Osteoblast (primary cell): ENCODE measurements at regions not wholly inside any gene's neighbourhood (a gene's known extent, or its start where the extent isn't known, plus 50 kb on each side); places are given as distances from the start of the nearest gene placed in this dataset.

Experiments used
- DNase-seq: peaks from one replicate; pipeline ENCODE4 v3.0.0; 2011; ENCODE audit warnings: low spot score, mixed read lengths; ENCODE audit not compliant: insufficient read length; ENCODE audit errors: missing footprints
- H2AFZ ChIP-seq: 2 replicates; pipeline ENCODE4 v1.6.0; 2011; ENCODE audit warnings: mild to moderate bottlenecking, low read length
- H3K27ac ChIP-seq: 2 replicates; pipeline ENCODE4 v1.5.1; 2011; ENCODE audit warnings: mild to moderate bottlenecking, low read depth, low read length, moderate library complexity
- H3K27me3 ChIP-seq: 2 replicates; pipeline ENCODE4 v1.6.0; 2012; ENCODE audit warnings: mild to moderate bottlenecking, control low read depth, inconsistent platforms, low read length, moderate library complexity; ENCODE audit not compliant: insufficient read depth
- H3K36me3 ChIP-seq: 2 replicates; pipeline ENCODE4 v1.5.1; 2011; ENCODE audit warnings: mild to moderate bottlenecking, low read length, control low read depth, moderate library complexity; ENCODE audit not compliant: insufficient read depth
- H3K4me1 ChIP-seq: 2 replicates; pipeline ENCODE4 v1.5.1; 2011; ENCODE audit warnings: mild to moderate bottlenecking, low read length, control low read depth, moderate library complexity; ENCODE audit not compliant: insufficient read depth
- H3K4me2 ChIP-seq: 2 replicates; pipeline ENCODE4 v1.6.0; 2011; ENCODE audit warnings: mild to moderate bottlenecking, low read length; ENCODE audit not compliant: insufficient read depth
- H3K4me3 ChIP-seq: fragments of 200-600 bp; sonication (generic); 3 replicates; pipeline ENCODE4 v1.5.1; 2012; ENCODE audit warnings: mild to moderate bottlenecking, low read length, inconsistent platforms; ENCODE audit not compliant: insufficient read depth
- H3K79me2 ChIP-seq: 2 replicates; pipeline ENCODE4 v1.6.0; 2012; ENCODE audit warnings: mild to moderate bottlenecking, low read length, control low read depth, inconsistent platforms; ENCODE audit not compliant: insufficient read depth
- H3K9me3 ChIP-seq: 2 replicates; pipeline ENCODE4 v1.5.1; 2011; ENCODE audit warnings: low read depth, low read length, control low read depth
- H4K20me1 ChIP-seq: 2 replicates; pipeline ENCODE4 v1.6.0; 2012; ENCODE audit warnings: mild to moderate bottlenecking, low read length, control low read depth; ENCODE audit not compliant: insufficient read depth
- TF ChIP-seq, protein P1 (sequence below): IDR thresholded peaks from 2 replicates; pipeline ENCODE4 v1.5.1; 2011; ENCODE audit warnings: mild to moderate bottlenecking, low read depth, low read length, moderate library complexity; ENCODE audit errors: extremely low read depth

DNA sequence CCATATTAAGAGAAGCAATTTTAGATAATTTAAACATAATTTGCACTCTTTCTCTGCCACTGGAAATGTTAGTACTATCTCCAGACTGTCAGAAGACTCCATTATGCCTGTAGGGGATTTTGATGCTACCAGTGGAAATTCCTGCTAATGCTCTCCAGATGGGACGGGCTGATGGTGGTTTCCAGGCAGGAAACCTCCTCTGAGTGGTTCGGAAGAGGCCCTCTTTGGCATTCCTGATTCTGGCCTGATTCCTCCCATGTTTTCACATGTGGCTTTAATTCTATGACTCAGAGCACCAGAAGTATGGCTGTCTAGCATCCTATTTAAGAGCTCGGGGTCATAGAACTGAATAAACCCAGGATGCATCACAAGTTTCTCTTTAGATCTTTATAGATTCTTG is 70.9 kb upstream of the ST6GAL2 start:
- DNase-seq: peak; percentile 71
- H3K4me2 ChIP-seq: peak overlapping the region; percentile 9
- H3K36me3 ChIP-seq: no peaks in the 10 kb centered on the region
- H3K79me2 ChIP-seq: no peaks in the 10 kb centered on the region
- TF ChIP-seq, protein P1, sequence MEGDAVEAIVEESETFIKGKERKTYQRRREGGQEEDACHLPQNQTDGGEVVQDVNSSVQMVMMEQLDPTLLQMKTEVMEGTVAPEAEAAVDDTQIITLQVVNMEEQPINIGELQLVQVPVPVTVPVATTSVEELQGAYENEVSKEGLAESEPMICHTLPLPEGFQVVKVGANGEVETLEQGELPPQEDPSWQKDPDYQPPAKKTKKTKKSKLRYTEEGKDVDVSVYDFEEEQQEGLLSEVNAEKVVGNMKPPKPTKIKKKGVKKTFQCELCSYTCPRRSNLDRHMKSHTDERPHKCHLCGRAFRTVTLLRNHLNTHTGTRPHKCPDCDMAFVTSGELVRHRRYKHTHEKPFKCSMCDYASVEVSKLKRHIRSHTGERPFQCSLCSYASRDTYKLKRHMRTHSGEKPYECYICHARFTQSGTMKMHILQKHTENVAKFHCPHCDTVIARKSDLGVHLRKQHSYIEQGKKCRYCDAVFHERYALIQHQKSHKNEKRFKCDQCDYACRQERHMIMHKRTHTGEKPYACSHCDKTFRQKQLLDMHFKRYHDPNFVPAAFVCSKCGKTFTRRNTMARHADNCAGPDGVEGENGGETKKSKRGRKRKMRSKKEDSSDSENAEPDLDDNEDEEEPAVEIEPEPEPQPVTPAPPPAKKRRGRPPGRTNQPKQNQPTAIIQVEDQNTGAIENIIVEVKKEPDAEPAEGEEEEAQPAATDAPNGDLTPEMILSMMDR: no peak
- H4K20me1 ChIP-seq: no peaks in the 10 kb centered on the region
- peak overlapping the region; percentile 74 for H3K27ac ChIP-seq
- no peaks in the 10 kb centered on the region for H3K27me3 ChIP-seq
- no peaks in the 10 kb centered on the region for H3K9me3 ChIP-seq
- H3K4me3 ChIP-seq: no peak overlapping the region
- H3K4me1 ChIP-seq: peaks cover 35% of the 10 kb centered on the region
- H2AFZ ChIP-seq: no peak overlapping the region

DNA sequence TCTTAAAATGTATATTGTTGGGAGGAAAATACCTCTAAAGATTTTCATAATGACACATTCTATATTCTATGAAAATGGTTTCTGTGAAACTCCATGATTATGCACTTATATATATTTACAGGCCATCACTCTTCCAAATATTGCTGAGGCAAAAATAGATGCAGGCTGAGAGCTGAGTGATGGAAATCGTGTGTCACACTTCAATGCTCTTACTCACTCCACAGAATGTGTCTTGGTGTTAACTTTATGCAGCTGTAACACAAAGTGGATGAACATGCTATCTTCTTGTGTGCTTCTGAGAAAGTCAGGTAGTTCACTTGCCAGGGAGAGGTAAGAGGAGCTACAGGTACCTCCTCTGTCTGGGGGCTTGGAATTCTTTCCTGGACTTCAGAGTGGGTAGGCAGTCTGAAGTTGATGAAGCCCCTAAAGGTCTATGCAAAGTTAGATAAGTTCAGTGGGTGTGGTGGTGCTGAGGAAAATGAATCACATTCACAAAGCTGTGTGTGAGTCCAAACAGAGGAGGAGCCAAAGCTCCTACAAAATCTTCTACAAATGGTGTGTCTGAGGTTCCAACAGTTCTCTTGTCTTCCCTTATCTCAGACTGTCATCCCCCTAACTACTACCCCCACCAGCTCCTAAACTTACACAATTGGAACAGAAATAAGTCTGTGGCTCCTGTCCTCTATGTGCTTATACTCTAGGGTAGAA is 74.2 kb upstream of the ST6GAL2 start:
- Histone ChIP-seq H3K4me1 (peaks cover 24% of the 10 kb centered on the region), H2AFZ (no peak overlapping the region), H3K27me3 (no peaks in the 10 kb centered on the region), H3K27ac (peak overlapping the region; percentile 13), H3K4me3 (no peak overlapping the region), H3K36me3 (no peaks in the 10 kb centered on the region), H3K79me2 (no peaks in the 10 kb centered on the region), H3K4me2 (no peak overlapping the region), H4K20me1 (no peaks in the 10 kb centered on the region), H3K9me3 (no peaks in the 10 kb centered on the region)
- TF ChIP-seq, protein P1: no peak
- DNase-seq: peak; percentile 50

DNA sequence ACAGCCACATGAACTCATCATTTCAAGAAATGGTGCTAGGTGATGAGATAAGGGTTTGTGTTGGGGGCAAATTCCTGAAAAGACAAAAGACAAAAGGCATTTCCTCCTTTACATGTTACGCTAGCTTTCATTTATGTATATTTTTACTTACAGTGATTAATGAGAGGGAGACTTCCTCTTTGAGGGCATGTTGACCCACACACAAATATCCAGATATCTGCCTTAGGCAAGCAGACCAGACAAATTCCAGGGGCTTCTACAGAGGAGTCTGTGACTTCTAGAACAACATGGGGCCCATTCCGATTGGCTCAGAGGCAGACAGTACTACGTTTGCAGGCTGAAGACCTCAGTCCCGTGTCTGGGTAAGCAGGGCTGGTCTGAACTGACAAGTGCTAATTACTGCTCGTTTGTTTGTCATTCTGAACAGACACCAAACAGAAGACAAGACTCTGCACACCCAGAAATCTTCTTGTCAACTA is 74.8 kb upstream of the ST6GAL2 start:
- Histone ChIP-seq H3K9me3 (no peaks in the 10 kb centered on the region), H2AFZ (no peak overlapping the region), H4K20me1 (no peaks in the 10 kb centered on the region), H3K79me2 (no peaks in the 10 kb centered on the region), H3K36me3 (no peaks in the 10 kb centered on the region), H3K27me3 (no peaks in the 10 kb centered on the region), H3K4me3 (no peak overlapping the region), H3K4me1 (peaks cover 29% of the 10 kb centered on the region), H3K4me2 (no peak overlapping the region), H3K27ac (peak overlapping the region; percentile 13)
- DNase-seq: no peak
- TF ChIP-seq, protein P1: no peak

DNA sequence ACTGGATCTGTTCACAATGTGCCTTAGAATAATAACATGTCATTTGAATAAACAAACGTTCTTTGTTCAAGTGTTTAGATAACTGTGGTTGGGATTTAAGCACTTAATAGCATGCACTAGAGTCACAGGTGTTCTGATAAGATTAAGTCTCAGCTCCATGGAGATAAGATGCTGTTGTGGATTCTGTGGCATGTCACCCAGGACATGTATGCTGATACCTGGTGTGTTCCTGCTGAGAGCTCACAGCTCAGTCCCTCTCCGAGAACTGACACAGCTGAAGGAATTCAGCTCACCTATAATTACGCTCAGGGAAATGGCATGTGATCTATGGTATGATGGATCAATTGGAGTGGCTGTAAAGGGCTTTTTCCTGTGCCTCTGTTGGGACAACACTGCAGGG is 75.4 kb upstream of the ST6GAL2 start:
- Histone ChIP-seq H3K4me1 (peaks cover 29% of the 10 kb centered on the region), H3K79me2 (no peaks in the 10 kb centered on the region), H3K4me3 (no peak overlapping the region), H3K9me3 (no peaks in the 10 kb centered on the region), H3K27me3 (no peaks in the 10 kb centered on the region), H2AFZ (no peak overlapping the region), H4K20me1 (no peaks in the 10 kb centered on the region), H3K4me2 (no peak overlapping the region), H3K36me3 (no peaks in the 10 kb centered on the region), H3K27ac (no peak overlapping the region)
- no peak for DNase-seq
- TF ChIP-seq, protein P1: no peak
